ENCODE measurements at regions not wholly inside any gene's neighbourhood (a gene's known extent, or its start where the extent isn't known, plus 50 kb on each side); places are given as distances from the start of the nearest gene placed in this dataset.
"Not testable (repeated sequence)": the region's sequence is repeated elsewhere in the genome, so short reads cannot be mapped to it uniquely, and the experiment has no call there.

DNA sequence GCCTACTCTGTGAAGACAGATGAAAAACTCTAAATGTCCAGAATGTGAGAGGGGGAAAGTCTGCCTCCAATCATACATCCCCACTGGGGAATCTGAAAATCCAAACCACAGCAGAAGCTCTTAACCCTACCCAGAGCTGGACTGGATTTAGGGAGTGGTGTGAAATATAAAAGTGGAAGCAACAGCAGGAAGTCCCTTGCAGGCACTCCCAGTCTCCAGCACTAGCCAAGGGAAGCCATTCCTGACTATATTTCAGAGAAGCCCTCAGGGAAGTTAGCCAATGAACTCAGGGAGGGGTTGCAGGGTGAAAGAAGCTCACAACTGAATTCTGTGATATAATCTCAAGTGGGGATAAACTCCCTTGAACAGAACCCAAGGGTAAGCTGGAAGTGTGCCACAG, 51.5 kb downstream of the CRPPA start:
- no peak for DNase-seq (ENCODE audit: low read depth)

DNA sequence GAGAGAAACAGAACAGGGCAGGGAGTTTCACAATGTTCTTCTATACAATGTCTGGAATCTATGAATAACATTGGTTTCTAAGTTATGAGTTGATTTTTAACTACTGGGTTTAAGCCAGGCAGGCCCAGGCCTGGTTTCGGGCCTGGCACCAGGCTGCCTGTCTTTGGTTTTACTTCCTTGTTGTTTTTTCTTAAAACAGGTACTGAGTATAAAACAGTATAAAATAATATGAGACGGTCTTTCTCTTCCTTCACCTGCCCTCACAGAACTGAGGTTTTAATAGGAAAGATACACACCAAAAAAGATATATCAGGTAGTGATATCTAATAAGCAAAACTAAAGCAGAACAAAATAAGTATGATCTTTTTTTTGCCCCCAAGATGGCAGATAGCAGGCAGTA, 52.0 kb downstream of the CRPPA start:
- not testable (repeated sequence) for DNase-seq (ENCODE audit: low read depth)

DNA sequence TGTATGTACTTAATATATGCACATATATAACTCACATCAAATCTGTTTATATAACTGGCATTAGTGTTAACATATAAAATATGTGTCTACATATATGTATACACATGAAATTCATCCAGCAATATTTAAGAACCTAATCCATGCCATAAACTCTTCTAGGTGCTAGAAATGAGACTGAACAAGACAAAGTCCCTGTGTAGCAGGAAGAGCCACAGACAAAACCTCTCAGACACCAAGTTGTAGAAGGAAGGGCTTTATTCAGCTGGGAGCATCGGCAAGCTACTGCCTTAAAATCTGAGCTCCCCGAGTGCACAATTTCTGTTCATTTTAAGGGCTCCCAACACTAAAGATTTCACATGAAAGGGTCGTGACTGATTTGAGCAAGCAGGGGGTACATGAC, 52.5 kb downstream of the CRPPA start:
- DNase-seq (ENCODE audit: low read depth), result no peak

DNA sequence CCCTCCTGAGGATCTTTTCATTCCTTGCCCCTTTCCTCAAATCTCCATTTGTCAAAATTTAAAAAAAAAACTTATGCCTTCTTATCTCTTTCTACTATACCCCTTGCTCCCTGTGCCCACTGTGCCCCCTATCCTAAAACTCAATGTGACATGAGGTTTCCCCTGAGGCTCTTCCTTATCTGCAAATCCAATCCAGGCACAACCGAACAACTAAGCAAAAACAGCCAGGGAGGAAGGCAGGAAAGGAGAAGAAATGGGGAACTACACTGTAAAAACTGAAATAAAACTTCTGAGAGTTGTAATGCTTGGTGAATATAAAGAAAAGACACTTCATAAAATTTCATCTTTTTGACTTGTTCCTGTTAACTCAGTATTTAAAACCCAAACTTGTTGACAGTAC, 54.2 kb downstream of the CRPPA start:
- no peak for DNase-seq (ENCODE audit: low read depth)

DNA sequence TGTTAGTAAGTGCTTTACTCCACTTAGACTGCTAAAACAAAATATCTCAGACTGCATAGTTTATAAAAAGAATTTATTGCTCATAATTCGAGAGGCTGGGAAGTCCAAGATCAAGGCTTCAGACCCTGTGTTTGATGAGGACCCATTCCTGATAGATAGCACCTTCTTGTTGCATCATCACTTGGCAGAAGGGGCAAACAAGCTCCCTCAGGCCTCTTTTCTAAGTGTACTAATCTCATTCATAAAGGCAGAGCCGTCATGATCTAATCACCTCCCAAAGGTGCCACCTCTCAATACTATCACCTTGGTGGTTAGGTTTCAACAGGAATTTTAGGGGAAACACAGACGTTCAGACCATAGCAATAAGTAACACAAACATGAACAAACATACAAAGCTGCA, 55.4 kb downstream of the CRPPA start:
- no peak for DNase-seq (ENCODE audit: low read depth)

DNA sequence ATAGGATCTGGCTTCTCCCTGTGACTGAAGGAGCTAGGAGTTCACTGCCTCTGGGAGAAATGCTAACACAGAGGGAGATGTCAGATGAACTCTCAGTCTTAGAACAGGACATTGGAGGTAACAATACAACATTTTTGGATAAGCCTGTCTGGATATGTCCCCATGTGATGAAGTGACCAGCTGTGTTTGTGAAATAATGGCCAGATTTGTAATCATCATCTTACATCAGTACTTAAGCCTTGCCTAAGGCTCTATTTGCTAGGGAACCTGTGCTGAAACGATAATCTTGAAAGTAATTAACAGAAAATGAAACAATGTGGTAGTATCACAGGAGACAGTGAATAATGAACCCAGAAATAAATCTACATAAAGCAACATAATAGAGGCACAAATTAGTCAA, 56.2 kb downstream of the CRPPA start:
- no peak for DNase-seq (ENCODE audit: low read depth)

DNA sequence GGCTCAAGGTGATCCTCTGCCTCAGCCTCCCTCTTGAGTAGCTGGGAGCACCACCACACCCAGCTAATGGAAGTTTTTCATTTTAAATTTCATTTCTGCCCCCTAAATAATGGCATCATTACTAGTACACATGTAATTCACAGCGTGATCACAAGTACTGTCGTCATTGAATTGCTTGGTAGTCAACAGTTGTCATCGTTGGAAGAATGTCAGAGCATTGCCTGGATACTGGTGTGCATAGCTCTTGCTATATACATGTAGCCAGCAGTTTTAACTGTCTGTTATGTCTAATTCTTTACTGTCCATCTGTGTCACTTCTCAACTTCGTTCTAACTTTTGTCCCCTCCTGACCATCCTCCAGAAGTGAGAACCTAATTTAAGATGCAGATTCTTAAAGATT, 62.1 kb downstream of the CRPPA start:
- DNase-seq (ENCODE audit: low read depth), result no peak

DNA sequence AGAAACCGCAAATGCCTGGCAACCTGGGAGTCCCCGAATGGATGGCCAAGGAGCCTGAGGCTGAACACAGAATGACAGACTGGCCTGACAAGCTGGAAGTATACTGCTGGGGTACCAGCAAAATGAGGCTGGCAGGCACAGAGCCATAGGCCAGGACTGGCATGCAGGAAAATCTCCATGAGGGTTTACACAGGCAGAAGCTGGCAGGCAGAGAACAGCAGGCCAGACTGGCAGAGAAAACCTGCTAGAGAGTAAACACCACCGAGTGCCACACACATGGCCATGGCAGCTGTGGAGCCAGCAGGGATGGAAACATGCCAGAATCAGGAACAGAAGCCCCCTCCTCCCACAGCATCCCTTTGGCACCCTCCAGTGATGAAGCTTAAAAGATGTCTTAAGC, 63.4 kb downstream of the CRPPA start:
- DNase-seq (ENCODE audit: low read depth), result no peak

DNA sequence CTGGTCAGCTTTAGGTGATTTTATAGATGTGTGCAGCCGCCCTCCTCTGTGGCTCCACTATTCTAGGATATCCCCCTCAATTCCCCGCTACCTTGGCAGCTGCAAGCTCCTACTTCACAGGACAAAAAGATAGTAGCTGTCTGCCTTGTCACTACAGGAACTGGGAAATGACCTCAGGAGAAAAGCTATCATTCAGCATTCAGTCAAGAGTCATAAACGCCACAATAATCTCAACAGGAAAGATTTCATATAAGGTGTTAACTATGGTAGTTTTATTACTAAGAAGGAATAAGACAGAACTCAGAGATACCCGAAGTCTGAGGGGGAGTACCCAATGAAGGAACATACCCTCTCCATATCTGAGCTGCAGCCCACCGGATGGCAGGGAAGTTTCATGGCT, 63.9 kb downstream of the CRPPA start:
- no peak for DNase-seq (ENCODE audit: low read depth)

DNA sequence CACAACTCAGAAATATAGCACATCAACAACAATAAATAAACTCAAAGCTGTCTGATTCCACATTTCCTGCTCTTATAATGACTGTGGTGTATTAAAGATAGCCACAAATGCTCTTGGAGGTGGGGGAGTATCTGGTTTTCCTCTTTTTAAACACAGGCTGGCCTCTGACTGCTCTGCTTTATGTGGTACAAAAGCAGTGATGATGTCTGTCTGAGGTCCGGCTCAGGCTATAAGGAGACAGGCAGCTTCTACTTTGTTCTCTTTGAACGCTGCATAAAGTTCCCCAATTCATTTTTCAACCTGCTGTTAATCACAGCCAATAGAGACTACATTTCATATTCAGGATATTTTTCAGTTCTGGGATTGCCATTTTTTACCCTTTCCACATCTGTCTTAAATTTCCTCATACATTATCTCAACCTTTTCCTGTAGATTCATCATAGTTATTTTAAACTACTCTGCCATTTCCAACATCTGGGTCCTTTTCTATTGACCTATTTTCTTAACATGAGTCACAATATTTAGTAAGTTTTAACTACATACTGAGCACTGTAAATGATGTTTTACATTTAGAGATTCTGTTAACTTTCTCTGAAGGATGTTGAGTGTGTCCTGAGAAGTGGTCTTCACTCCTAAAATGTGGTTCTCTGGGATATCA, 64.9 kb downstream of the CRPPA start:
- no peak for DNase-seq (ENCODE audit: low read depth)

DNA sequence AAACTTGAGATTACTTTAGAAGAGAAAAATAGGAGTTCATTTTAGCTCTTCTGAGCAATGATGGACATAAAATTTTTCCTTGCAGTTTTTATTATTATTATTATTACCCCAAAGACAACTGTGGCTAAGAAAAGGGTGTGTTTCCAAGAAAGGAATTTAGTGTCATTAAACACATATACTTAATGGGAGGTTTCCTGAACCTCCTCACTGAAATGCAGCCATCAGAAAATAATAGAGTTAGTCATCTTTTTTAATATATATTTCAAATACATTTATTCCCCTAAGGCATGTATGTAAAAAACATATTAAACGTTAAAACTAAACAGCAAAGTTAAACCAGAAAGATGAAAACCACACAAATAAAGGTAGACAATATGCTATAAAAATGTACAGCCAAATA, 66.8 kb downstream of the CRPPA start:
- no peak for DNase-seq (ENCODE audit: low read depth)

DNA sequence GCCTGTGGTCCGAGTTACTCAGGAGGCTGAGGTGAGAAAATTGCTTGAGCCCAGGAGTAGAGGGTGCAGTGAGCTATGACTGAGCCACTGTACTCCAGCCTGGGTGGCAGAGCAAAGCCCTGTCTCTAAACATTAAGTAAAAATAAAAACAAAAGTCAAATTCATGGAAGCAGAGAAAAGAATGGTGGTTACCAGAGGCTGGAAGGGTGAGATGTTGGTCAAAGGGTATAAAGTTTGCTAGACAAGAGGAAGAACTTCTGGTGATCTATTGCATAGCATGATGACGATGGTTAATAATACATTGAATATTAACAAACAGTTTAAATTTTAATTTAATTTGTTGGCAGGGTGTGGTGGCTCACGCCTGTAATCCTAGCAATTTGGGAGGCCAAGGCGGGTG, 68.1 kb downstream of the CRPPA start:
- no peak for DNase-seq (ENCODE audit: low read depth)

DNA sequence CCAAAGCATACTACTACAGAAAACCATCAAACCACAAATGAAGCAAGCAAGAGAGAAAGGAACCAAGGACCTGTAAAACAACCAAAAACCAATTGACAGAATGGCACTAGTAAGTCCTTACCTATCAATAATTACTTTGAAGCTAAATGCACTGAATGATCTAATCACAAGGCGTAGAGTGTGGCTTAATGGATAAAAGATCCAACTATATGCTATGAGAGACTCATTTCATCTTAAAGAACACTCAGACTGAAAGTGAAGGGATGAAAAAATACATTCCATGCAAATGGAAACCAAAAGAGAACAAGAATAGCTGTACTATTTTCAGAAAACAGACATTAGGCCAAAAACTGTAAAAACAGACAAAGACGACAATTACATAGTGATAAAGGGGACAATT, 70.7 kb downstream of the CRPPA start:
- DNase-seq (ENCODE audit: low read depth), result no peak

DNA sequence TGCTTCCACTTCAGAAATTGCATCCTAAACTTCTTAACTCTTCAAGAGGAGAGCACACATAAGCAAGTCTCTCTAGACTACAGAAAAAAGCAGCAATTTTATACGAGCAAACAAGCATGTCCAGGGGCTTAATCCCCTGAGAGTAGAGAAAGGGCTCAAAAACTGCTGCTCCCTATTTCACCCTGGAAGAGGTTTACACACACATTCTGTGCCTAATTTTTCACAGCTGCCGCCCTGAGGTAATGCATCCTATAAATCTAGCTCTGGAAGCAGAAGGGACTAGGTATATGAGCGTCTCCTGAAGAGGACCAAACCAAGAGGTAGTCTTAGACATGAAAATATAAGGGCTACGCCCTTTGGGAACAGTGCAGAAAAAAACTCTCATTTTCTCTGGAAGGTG, 73.1 kb downstream of the CRPPA start:
- DNase-seq (ENCODE audit: low read depth), result no peak

DNA sequence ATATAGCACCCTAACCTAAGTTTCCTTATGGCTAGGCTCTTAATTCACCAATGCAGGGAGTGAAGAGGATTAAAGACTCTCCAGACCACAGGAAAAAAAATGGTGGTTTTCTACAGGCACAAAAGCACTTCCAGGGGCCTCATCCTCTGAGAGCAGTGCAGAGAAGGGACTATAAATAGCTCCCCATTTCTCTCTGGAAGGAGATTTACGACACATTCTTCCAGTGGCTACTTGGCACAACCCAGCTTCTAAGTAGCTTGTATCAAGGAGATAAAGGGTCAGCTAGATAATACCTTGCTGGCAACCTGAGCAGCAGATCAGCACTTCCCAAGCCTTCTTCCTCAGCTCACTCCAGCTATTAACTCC, 73.5 kb downstream of the CRPPA start:
- no peak for DNase-seq (ENCODE audit: low read depth)

DNA sequence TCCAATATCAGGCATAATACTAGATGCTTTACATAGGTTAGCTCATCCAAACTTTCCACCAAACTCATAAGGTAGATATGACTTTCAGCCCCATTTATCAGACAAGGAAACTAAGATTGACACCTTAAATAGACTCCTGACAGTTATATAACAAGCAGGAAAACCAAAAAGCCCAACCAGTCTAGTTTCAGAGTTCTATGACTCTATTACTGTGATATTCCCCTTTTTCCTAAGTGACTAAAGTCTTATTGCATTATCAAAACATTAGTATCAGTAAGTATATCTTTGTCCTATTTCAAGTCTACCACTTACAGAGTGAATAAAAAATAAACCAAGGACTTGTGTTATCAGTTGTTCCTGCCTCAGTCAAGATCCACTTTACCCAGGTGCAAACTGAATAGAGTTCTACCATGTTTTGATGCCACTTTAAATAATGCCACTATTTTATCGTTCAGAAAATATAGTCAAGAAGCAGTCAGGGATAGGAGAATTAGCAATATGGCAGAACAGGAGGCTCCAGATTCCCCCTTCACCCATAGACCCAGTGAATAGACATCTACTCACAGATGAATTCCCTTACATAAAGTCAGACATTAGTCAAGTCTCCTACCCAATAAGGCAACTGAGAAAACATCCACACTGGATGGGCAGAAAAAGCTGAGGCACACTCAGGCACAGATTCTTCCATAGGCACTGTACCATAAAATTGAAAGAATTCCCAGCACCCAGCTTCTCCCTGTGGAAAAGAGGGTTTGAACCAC, 74.1 kb downstream of the CRPPA start:
- DNase-seq (ENCODE audit: low read depth), result no peak

DNA sequence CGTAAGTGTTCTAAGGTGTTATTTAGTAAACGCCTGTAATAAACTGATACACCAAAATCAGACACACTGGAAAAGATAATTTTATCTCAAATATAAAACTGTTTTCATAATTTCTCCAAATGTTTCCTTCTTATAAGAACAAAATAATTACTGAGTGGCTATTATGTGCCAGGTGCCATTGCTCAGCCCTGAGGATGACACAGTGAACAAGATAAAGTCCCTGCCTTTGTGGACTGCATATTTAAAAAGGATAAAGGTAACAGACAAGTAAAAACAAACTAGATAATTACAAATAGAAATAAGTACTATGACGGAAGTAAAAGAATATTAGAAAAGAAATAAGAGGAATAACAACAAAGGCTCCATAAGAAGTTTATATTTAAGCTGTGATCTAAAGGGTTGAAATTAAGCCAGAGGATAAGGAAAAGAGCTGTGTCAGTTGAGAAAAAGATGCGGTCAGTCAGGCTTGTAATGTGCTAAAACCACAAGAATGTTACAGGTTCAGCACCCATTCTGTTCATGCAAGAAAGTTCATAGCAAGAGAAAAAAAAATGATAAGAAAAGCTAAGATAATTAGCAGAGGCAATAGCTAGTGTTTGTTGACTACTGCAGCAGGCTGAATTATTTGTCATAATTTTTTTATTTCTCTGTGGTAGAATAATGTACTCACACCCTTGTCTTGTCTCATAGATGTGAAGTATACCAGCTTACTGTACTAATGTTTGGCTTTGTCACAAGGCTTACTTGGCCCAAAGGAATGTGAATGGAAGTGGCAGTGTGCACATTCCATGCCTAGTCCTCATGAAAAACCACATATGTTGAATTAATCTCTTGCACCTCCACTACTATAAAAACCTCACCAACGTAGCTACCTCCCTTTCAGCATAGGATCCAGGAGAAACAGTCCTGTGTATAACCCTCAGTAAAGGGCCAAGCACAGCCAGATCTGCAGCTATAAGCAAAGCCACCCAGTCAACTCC, 75.1 kb downstream of the CRPPA start:
- no peak for DNase-seq (ENCODE audit: low read depth)

DNA sequence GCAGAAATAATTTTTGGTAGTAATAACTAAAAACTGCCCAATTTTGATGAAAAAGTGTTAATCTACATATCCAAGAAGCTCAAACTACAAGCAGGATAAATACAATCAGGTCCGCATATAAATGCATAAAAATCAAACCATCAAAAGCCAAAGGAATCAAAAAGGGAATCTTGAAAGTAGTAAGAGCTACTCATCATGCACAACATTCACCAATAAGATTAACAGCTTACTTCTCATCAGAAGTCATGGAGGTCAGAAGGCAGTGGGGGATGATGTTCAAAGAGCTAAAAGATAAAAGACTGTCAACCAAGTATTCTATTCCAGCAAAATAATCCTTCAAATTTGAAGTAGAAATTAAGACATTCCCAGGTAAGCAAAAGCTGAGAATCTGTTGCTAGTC, 76.4 kb downstream of the CRPPA start:
- DNase-seq (ENCODE audit: low read depth), result no peak

DNA sequence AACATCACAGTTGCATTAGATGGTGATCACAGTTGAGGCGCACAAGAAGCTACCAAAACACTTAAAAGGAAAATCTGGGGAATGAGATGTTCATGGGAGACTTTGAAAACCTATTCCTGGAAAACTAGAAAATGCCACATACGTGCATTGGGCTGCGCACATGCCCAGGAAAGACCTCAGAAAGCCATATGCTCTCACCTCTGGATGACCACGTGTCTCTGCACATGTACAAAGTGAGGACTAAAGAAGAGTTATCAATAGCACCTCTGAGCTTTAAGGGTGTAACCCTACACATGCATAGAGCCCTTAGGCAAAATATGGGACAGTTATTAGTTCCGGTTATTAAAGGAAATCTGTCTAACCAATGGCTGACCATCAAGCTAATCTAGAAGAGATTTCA, 77.7 kb downstream of the CRPPA start:
- DNase-seq (ENCODE audit: low read depth), result no peak

DNA sequence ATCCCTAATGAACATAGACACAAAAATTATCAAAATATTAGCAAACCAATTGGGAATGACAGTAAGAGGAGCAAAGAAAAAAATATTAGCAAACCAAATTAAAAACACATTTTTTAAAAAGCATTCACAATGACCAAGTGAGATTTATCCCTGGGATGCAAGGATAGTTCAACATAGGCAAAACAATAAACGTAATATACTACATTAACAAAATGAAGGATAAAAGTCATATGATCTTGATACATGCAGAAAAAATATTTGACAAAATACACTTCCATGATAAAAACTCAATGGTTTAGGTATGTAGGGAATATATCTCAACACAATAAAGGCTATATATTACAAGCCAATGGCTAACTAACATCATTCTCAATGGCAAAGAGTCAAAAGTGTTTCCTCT, 83.3 kb downstream of the CRPPA start:
- no peak for DNase-seq (ENCODE audit: low read depth)

DNA sequence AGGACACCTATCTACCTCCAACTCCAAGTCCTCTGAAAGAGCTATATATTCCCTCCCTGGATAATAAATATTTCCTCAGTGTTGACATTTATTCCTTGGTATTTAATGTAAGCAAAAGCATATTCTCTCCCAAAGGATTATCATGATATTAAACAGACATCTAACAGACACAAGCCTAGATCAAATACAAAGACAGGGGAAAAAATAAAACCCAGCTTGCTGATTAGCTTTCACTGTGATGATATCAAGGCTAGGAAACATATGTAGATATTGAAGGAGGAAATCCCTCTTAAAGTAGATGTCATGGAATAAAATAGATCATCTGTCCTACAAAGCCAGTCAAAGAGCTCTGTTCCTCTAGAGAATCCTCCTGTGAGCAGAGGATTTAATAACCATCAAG, 95.2 kb downstream of the CRPPA start:
- DNase-seq (ENCODE audit: low read depth), result no peak

DNA sequence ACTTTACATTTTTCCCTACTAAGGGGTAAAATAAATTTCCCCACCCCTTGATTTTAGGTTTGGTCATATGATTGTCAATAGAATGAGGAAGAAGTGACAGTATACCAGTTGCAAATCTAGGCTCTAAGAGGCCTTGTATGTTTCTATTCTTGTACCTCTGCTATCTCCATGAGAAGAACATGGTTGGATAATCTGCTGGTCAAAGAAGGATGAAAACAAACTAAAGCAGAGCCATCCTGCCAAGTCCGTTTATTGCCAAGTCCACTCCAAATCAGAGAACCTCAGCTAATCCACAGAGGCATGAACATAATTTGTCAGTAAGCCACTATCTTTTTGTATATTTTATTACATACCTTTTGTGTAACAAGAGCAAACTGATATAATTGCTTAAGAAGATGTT, 98.0 kb downstream of the CRPPA start:
- no peak for DNase-seq (ENCODE audit: low read depth)

DNA sequence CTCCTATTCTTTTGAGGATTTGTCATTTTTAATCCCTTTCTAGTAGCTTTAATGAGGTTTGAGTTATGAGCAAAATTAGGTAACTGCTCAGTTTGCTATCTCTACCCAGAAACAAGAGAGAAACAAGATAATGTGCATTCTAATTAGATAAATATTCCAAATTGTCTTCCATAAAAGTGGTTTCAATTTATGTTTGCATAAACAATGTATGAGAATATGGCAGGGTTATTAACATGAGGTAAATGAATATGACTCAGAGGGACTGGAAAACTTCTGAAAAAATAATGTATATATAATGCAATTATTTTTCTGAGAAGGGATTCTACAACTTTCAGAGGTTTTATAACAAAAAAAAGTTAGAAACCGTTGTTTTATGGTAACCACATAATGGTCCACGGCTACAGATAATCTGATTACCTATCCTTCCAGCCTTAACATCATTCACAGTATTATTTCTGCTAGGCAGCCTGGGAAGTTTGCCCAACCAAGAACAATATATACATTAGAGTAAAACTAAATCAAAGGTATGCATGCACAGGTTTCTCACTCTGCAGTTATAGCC, 101.2 kb downstream of the CRPPA start:
- no peak for DNase-seq (ENCODE audit: low read depth)
